GM19395 (cell line): ENCODE measurements at regions not wholly inside any gene's neighbourhood (a gene's known extent, or its start where the extent isn't known, plus 50 kb on each side); places are given as distances from the start of the nearest gene placed in this dataset.
"Not testable (repeated sequence)": the region's sequence is repeated elsewhere in the genome, so short reads cannot be mapped to it uniquely, and the experiment has no call there.

ENCODE experiments used
- ATAC-seq: cut with Tn5 transposase; IDR thresholded peaks from one replicate; pipeline ENCODE4 v1.9.1; 2021; ENCODE audit warnings: mild to moderate bottlenecking, moderate library complexity; ENCODE audit not compliant: unreplicated experiment

GRCh38 chr15:60130821-60131220 is 126.7 kb downstream of the FOXB1 start:
- no peak for ATAC-seq

DNA sequence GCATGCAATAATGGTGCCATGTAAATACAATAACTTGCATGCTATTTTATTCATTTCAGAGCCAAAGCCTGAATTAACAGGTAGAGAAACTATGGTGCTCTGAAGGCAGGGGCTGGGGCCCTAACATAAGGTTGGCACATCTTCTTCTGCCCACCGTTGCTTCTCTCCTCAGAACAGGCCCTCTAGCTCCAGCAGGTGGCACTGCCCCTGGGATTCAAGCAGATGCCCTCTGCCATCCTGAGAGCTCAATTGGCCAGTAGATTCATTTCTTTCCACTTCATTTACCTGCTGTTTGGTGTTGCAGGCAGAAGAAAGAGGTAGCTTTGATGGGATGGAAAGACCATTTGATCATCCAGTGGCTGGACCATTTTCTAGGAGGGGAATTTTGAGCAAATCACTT is 130.5 kb downstream of the FOXB1 start:
- no peak for ATAC-seq

DNA sequence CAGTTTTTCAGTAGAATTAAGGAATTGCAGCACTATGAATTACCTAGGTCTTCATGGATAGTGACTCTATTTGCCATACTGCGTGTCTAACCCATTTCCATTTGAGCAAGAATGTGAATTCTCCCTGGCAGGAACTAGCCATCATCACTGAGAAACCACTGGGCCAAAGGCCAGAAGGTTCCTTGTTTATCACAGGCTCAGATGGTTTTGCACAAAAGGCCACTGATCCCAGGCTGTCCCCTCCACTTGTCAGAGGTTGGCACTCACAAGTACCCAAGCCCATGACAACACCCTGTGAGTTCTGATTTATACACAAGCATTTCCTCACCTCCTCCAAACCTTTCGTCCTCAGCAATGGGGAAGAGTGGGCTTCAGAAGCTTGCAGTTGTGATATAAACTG is 131.8 kb downstream of the FOXB1 start:
- no peak for ATAC-seq

DNA sequence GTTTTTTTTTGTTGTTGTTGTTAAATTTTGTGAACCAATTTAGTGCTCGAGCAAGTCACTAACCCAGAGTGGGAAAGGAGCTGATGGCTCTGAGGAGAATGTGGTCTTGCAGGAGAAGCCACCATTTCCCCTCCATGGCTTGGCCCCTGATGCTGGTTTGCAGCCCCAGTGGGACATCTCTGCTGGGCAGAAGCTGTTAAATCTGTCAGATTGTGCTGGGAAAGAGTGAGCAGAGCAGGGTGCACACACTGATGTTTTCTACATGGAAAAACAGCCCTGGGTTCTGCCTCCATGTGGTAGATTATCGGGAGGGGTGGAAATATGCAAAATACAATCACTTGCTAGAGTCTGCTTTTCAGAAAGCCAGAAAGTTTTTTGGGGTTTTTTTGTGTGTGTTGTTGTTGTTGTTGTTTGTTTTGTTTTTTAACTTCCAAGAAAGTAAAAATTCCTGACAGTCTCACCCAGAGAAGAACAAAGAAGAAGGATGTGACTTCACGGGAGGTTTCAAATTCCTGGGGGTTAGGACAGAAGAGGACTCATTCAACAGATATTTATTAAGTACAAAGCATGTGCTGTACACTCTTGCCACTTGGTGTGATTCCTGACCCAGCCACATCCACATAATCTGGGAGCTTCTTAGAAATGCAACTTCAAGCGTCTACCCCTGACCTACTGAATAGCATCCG is 133.7 kb downstream of the FOXB1 start:
- ATAC-seq, result no peak

DNA sequence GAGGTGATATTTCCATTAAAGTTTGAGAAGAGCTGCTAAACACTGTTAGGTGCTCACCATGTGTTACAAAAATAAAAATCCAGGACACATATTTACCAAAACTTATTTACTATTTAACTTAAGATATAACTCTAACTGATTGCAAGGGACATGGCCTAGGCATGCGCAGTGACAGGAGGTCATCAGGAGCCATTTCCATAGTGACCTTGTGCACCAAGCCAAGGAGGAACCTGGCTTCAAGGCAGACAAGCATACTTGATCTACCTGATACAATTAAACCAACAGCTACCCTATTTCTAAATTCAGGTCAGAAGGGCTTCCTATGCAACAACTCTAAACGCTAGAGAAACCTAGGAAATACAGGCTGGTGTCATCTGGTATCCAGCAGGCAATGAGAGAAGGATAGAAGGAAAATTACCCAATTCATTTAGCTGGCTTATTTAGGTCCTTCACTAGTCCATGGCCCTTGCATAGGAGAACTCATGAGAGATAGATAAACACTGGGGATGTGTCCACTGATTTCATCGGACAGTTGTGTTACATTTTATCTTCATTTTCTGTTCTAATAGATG is 134.4 kb downstream of the FOXB1 start:
- no peak for ATAC-seq

DNA sequence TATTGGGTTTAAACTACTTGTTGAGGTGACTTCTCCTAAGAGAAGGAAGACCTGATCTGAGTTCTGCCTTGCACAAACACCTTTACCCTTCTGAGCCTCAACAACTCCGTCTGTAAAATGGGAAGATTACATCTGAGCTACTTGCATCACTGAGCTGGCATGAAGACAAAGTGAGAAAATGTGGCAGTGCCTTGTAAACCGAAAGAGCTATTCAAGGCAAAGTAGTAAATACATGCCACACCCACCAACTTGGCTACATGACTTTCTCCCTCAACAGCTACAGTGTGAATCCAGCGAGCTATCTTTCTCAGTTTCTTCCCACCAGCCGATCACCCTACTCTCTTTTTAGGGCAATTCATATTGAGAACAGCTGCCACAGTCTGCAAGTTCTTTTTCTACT is 148.3 kb downstream of the FOXB1 start:
- ATAC-seq, result no peak

- ATAC-seq, result no peak
These were observed 150.7 kb downstream of the FOXB1 start for GRCh38 chr15:60154764-60155325.

GRCh38 chr15:60155661-60156060 is 151.6 kb downstream of the FOXB1 start:
- ATAC-seq, result no peak

GRCh38 chr15:60160909-60161308 is 156.8 kb downstream of the FOXB1 start:
- no peak for ATAC-seq

DNA sequence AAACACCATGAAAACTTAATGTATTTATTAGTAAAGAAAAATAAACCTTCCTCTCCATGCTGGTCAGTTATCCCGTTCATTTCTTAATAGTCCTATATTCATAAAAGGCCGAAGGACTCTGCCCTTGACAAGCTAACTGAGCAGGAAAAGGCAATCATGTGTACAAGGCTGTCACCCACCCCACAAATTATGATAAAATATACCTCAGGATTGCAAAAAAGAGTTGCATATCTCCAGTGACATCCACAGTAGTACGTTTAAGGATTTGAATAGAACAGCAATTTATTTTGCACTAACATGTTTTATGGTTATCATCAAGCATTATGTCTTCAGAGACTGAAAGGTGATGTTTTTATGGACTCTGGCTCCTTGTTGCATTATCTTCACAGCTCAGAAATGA is 157.6 kb downstream of the FOXB1 start:
- ATAC-seq, result no peak

DNA sequence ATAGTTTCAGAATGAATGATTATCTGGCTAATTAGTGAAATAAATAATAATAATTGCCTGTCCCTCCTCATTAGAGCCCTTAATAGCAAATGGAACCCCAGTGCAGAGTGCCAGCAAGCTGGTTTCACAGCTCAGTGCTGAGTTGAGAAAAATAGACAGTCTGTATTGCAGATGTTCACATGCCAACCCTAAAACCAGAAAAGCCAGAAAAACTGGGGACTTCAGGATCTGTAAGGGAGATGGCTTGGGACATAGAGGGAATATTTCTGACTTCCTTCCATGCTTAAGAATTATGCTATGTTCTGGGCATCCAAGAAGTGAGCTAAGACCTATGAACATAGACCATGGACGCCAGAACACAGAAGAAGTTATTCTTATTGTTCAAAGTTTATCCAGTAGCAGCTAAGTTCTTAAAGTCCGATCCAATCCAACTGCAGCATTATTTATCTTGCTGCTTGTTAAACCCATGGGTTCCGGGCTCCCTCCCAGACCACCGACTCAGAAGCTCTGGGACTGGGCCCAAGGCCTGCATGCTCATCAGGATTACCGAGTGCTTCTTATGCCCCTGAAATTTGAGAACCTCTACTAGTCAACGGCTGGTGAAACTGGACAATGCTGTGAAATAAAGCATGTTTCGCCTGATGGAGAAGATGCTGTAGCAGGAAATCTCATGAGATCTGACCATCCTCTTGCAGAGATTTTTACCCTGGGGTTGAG is 158.3 kb downstream of the FOXB1 start:
- no peak for ATAC-seq

DNA sequence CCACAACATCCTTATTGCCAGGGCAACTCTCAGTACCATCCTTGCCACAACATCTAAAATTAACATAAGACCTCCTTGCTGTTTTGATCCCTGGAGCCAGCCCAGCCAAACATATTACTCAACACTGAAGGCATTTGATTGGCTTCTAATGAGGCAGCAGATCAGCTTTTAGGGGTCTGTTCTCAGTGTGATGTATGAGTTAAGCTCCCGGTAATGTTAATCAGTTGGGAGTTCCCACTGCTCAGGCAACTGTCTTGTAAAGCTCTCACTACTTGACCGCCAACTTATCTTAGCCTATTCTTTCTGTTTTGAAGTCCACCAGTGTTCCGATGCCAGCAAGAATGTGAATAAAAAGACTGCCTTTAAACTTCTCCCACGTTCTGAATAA is 158.9 kb downstream of the FOXB1 start:
- no peak for ATAC-seq

GRCh38 chr15:60165111-60165510 is 161.0 kb downstream of the FOXB1 start:
- no peak for ATAC-seq

DNA sequence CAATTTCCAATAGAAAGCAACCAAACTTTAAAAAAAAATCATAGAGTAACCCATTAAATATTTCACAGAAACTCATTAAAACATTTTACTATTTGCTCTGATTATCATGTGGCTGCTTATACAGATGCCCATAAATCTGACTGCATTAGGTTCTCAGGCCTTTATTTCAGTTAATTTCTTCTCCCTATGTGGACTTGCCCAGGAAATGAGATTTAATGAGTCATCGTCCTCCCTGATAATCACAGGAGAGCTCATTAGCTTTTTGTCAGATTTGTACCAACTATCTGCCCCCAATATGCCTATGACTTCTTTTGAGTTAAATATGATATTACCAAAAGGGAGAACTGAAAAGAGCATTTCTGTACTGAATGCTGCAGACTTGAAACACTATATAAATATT is 168.0 kb downstream of the FOXB1 start:
- ATAC-seq, result no peak

DNA sequence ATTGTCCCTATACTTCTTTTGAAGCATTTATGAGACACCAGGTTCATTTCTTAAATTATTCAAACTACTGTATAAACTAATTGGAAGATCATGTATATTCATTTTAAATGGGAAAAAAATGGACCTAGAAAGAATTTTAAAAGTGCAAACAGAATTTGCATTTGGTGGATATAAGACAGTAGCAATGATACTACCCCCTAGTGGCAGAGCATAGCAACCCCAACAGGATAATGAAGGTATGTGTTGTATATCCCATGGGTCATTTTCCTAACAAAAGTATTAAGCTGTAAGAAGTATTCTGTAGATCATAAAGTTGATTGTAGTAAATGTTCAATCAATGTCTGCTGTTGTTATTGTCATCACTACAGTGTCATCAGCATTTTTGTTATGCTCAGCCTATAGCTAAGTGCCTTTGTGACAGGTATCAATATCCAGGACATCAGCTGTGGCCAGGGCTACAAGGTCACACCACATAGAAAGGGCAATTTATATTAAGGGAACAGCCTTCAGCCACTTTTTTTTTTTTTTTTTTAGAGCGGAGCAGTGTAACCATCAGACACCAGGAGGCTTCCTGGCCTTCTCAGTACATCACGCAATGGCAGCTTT is 175.8 kb downstream of the FOXB1 start:
- no peak for ATAC-seq

DNA sequence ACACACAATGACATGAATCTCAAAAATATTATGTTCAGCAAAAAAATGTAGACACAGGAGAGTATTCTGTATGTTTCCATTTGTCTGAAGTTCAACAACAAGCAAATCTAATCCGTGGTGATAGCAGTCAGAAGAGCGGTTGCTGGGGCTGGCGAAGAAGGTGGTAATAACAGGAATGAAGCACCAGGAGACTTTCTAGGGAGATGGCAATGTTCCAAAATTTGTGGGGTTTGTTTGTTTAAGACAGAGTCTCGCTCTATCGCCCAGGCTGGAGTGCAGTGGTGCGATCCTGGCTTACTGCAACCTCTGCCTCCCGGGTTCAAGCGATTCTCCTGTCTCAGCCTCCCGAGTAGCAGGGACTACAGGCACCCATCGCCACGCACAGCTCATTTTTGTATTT is 177.8 kb downstream of the FOXB1 start:
- ATAC-seq, result not testable (repeated sequence)

- ATAC-seq, result no peak
These were observed 179.3 kb downstream of the FOXB1 start for GRCh38 chr15:60183366-60183765.

DNA sequence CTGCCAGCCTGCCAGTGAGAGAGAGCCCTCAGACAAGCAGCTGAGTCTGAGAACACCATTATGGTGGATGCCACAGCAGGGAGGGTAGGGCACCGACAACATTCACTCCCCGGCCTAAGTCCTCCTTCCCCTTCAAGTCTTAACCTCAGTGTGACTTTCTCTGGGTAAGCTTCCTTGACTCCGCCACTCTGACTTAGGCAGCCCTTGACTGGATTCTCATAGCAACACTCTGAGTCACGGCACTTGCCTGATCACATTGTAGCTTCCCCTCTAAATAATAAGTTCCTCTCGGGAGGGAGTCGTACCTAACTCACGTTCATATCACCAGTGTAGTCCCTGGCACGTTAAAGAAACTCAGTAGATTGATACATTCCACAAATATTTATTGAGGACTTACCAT is 180.5 kb downstream of the FOXB1 start:
- no peak for ATAC-seq

DNA sequence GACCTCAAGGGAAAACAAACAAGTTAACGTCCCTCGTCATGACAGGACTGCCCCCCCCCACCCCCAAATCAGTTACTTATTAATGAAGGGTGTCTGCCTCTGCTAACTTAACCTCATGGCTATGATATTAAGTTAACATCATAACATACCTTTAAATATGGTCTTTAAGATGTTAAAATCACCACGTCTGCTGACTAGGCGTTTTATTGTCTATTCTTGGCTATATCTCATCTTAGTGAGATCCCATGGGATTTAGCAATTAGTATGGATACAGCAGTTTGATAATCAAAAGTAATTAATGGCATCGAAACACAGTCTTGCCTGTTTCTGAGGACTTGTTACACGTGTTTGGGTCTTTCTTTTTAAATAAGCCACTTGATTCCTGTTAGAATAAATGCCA is 186.9 kb downstream of the FOXB1 start:
- no peak for ATAC-seq

- no peak for ATAC-seq
These were observed 187.7 kb downstream of the FOXB1 start for GRCh38 chr15:60191821-60192220.

DNA sequence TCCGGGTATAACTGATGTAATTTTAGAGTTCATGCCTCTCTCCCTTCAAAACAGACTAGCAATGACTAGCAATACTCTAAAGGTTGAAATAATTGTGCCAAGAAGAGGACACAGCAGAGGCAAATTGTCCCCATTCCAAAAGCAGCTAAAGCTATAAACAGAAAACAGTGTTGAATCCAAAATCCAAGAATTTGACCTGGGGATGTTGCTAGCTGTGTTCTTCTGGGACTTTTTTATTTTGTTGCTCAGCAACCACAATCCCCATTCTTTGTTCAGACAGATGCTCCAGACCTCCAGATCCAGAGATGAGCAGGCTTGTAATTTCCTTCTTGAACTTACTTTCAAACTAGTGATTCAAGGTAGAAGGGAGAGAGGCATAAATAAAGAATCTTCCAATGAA is 191.5 kb downstream of the FOXB1 start:
- ATAC-seq, result no peak
